ENCODE measurements at regions not wholly inside any gene's neighbourhood (a gene's known extent, or its start where the extent isn't known, plus 50 kb on each side); places are given as distances from the start of the nearest gene placed in this dataset.

GRCh38 chr2:194205568-194206227 is 1451.3 kb upstream of the SLC39A10 start:
- ATAC-seq (no peak), DNase-seq (ENCODE audit: low spot score in 2 of 2) (no peak)
- Mint-ChIP-seq H3K36me3 (no peaks in the 10 kb centered on the region), H3K4me3 (no peak overlapping the region), H3K4me1 (no peaks in the 10 kb centered on the region), H3K27ac (no peak overlapping the region), H3K9me3 (peaks cover 15% of the 10 kb centered on the region)

GRCh38 chr2:194203898-194204297 is 1453.1 kb upstream of the SLC39A10 start:
- Mint-ChIP-seq H3K4me3 (no peak overlapping the region), H3K9me3 (peaks cover 15% of the 10 kb centered on the region), H3K27ac (no peak overlapping the region), H3K4me1 (no peaks in the 10 kb centered on the region), H3K36me3 (no peaks in the 10 kb centered on the region)
- ATAC-seq: no peak
- DNase-seq (ENCODE audit: low spot score in 2 of 2): no peak

- ATAC-seq: no peak
- Mint-ChIP-seq H3K36me3 (no peaks in the 10 kb centered on the region), H3K9me3 (peaks cover 7% of the 10 kb centered on the region), H3K4me1 (no peaks in the 10 kb centered on the region), H3K4me3 (no peak overlapping the region), H3K27ac (no peak overlapping the region)
- DNase-seq (ENCODE audit: low spot score in 2 of 2): no peak
These were observed 1474.1 kb upstream of the SLC39A10 start for GRCh38 chr2:194182888-194183287.

GRCh38 chr2:194176134-194176533 is 1480.9 kb upstream of the SLC39A10 start:
- no peaks in the 10 kb centered on the region for H3K4me1 Mint-ChIP-seq
- H3K36me3 Mint-ChIP-seq: no peaks in the 10 kb centered on the region
- H3K27ac Mint-ChIP-seq: no peak overlapping the region
- no peak for ATAC-seq
- H3K4me3 Mint-ChIP-seq: no peak overlapping the region
- no peak for DNase-seq (ENCODE audit: low spot score in 2 of 2)
- no peaks in the 10 kb centered on the region for H3K9me3 Mint-ChIP-seq

GRCh38 chr2:194166818-194167217 is 1490.2 kb upstream of the SLC39A10 start:
- ATAC-seq (no peak), DNase-seq (ENCODE audit: low spot score in 2 of 2) (no peak)
- Mint-ChIP-seq H3K4me1 (no peaks in the 10 kb centered on the region), H3K27ac (no peak overlapping the region), H3K9me3 (peaks cover 3% of the 10 kb centered on the region), H3K4me3 (no peak overlapping the region), H3K36me3 (no peaks in the 10 kb centered on the region)

- Mint-ChIP-seq H3K4me3 (no peak overlapping the region), H3K9me3 (peaks cover 2% of the 10 kb centered on the region), H3K36me3 (no peaks in the 10 kb centered on the region), H3K4me1 (no peaks in the 10 kb centered on the region), H3K27ac (no peak overlapping the region)
- DNase-seq (ENCODE audit: low spot score in 2 of 2): no peak
- ATAC-seq: no peak
These were observed 1501.6 kb upstream of the SLC39A10 start for GRCh38 chr2:194155431-194155830.

GRCh38 chr2:194151231-194151630 is 1505.8 kb upstream of the SLC39A10 start:
- no peak for ATAC-seq
- Mint-ChIP-seq H3K4me1 (no peaks in the 10 kb centered on the region), H3K36me3 (no peaks in the 10 kb centered on the region), H3K27ac (no peak overlapping the region), H3K4me3 (no peak overlapping the region), H3K9me3 (no peaks in the 10 kb centered on the region)
- DNase-seq (ENCODE audit: low spot score in 2 of 2): no peak

- no peaks in the 10 kb centered on the region for H3K36me3 Mint-ChIP-seq
- ATAC-seq (no peak), DNase-seq (ENCODE audit: low spot score in 2 of 2) (no peak)
- no peak overlapping the region for H3K4me3 Mint-ChIP-seq
- H3K27ac Mint-ChIP-seq: no peak overlapping the region
- H3K4me1 Mint-ChIP-seq: no peaks in the 10 kb centered on the region
- H3K9me3 Mint-ChIP-seq: peaks cover 17% of the 10 kb centered on the region
These were observed 1521.6 kb upstream of the SLC39A10 start for GRCh38 chr2:194135463-194135862.

- H3K9me3 Mint-ChIP-seq: peaks cover 3% of the 10 kb centered on the region
- no peaks in the 10 kb centered on the region for H3K36me3 Mint-ChIP-seq
- no peak for DNase-seq (ENCODE audit: low spot score in 2 of 2)
- H3K4me1 Mint-ChIP-seq: no peaks in the 10 kb centered on the region
- ATAC-seq: peak; percentile 57
- H3K27ac Mint-ChIP-seq: no peak overlapping the region
- H3K4me3 Mint-ChIP-seq: no peak overlapping the region
These were observed 1528.2 kb upstream of the SLC39A10 start for GRCh38 chr2:194128810-194129209.

- H3K4me1 Mint-ChIP-seq: no peaks in the 10 kb centered on the region
- DNase-seq (ENCODE audit: low spot score in 2 of 2) (no peak), ATAC-seq (no peak)
- H3K9me3 Mint-ChIP-seq: peaks cover 6% of the 10 kb centered on the region
- H3K4me3 Mint-ChIP-seq: no peak overlapping the region
- H3K27ac Mint-ChIP-seq: no peak overlapping the region
- H3K36me3 Mint-ChIP-seq: no peaks in the 10 kb centered on the region
These were observed 1530.6 kb upstream of the SLC39A10 start for GRCh38 chr2:194126418-194126817.

GRCh38 chr2:194116861-194117260 is 1540.2 kb upstream of the SLC39A10 start:
- no peak overlapping the region for H3K4me3 Mint-ChIP-seq
- no peak overlapping the region for H3K27ac Mint-ChIP-seq
- no peaks in the 10 kb centered on the region for H3K36me3 Mint-ChIP-seq
- ATAC-seq: no peak
- peaks cover 2% of the 10 kb centered on the region for H3K9me3 Mint-ChIP-seq
- H3K4me1 Mint-ChIP-seq: no peaks in the 10 kb centered on the region
- DNase-seq (ENCODE audit: low spot score in 2 of 2): no peak

- Mint-ChIP-seq H3K9me3 (no peaks in the 10 kb centered on the region), H3K36me3 (no peaks in the 10 kb centered on the region), H3K4me1 (no peaks in the 10 kb centered on the region), H3K4me3 (no peak overlapping the region), H3K27ac (no peak overlapping the region)
- ATAC-seq: no peak
- no peak for DNase-seq (ENCODE audit: low spot score in 2 of 2)
These were observed 1551.7 kb upstream of the SLC39A10 start for GRCh38 chr2:194105358-194105757.

- DNase-seq (ENCODE audit: low spot score in 2 of 2): no peak
- no peak for ATAC-seq
- no peaks in the 10 kb centered on the region for H3K4me1 Mint-ChIP-seq
- no peaks in the 10 kb centered on the region for H3K9me3 Mint-ChIP-seq
- H3K4me3 Mint-ChIP-seq: no peak overlapping the region
- H3K27ac Mint-ChIP-seq: no peak overlapping the region
- H3K36me3 Mint-ChIP-seq: no peaks in the 10 kb centered on the region
These were observed 1552.3 kb upstream of the SLC39A10 start for GRCh38 chr2:194104687-194105086.

GRCh38 chr2:194103941-194104659 is 1552.9 kb upstream of the SLC39A10 start:
- no peak overlapping the region for H3K27ac Mint-ChIP-seq
- no peaks in the 10 kb centered on the region for H3K4me1 Mint-ChIP-seq
- ATAC-seq: no peak

GRCh38 chr2:194102546-194102945 is 1554.5 kb upstream of the SLC39A10 start:
- no peak overlapping the region for H3K4me3 Mint-ChIP-seq
- H3K36me3 Mint-ChIP-seq: no peaks in the 10 kb centered on the region
- ATAC-seq: no peak
- no peak for DNase-seq (ENCODE audit: low spot score in 2 of 2)
- no peaks in the 10 kb centered on the region for H3K9me3 Mint-ChIP-seq
- no peaks in the 10 kb centered on the region for H3K4me1 Mint-ChIP-seq
- no peak overlapping the region for H3K27ac Mint-ChIP-seq

More at GRCh38 chr2:194103941-194104659, 1552.9 kb upstream of the SLC39A10 start:
- no peaks in the 10 kb centered on the region for H3K9me3 Mint-ChIP-seq
- H3K4me3 Mint-ChIP-seq: no peak overlapping the region
- no peak for DNase-seq (ENCODE audit: low spot score in 2 of 2)
- no peaks in the 10 kb centered on the region for H3K36me3 Mint-ChIP-seq

- no peak for DNase-seq (ENCODE audit: low spot score in 2 of 2)
- ATAC-seq: no peak
- Mint-ChIP-seq H3K9me3 (no peaks in the 10 kb centered on the region), H3K27ac (no peak overlapping the region), H3K36me3 (no peaks in the 10 kb centered on the region), H3K4me3 (no peak overlapping the region), H3K4me1 (no peaks in the 10 kb centered on the region)
These were observed 1556.8 kb upstream of the SLC39A10 start for GRCh38 chr2:194100201-194100600.
